H1 (cell line): ENCODE measurements at regions not wholly inside any gene's neighbourhood (a gene's known extent, or its start where the extent isn't known, plus 50 kb on each side); places are given as distances from the start of the nearest gene placed in this dataset.

Experiments
- CTCF ChIA-PET: fragments of 300-600 bp; sonication (Branson Sonifier 250); formaldehyde crosslinking; loops from one replicate; lab custom pipeline; 2021; ENCODE audit not compliant: partially characterized antibody; lab: Charles Lee
- POLR2A ChIA-PET: fragments of 300-600 bp; sonication (Branson Sonifier 250); formaldehyde crosslinking; loops from one replicate; lab custom pipeline; 2021; ENCODE audit warnings: inconsistent platforms; ENCODE audit not compliant: partially characterized antibody; lab: Charles Lee
- DNase-seq, 2 experiments: peaks; one replicate each; pipeline versions ENCODE4 v3.0.0 to v3.0.0-alpha.2; 2010 to 2022; ENCODE audit warnings: low spot score in 2 of 2, low read depth in 1 of 2, mixed read lengths in 1 of 2
- FAIRE-seq: peaks from 2 replicates; lab custom pipeline; 2011; peaks lifted over from hg19 to GRCh38; lab: Jason Lieb, UNC
- H2AFZ ChIP-seq: 2 replicates; pipeline ENCODE4 v1.8.1; 2012; ENCODE audit warnings: low read length, inconsistent platforms
- H2AK5ac ChIP-seq: 2 replicates; pipeline ENCODE4 v1.6.1; 2013; ENCODE audit warnings: low read depth, low read length
- H2BK120ac ChIP-seq: replicated peaks from 2 replicates; pipeline ENCODE3; 2013; ENCODE audit warnings: low read depth, low read length, inconsistent platforms
- H2BK12ac ChIP-seq: 2 replicates; pipeline ENCODE4 v1.6.1; 2013; ENCODE audit warnings: low read depth, low read length
- H2BK15ac ChIP-seq: 2 replicates; pipeline ENCODE4 v1.6.1; 2013; ENCODE audit warnings: low read length
- H2BK20ac ChIP-seq: 2 replicates; pipeline ENCODE4 v1.6.1; 2013; ENCODE audit warnings: low read length
- H2BK5ac ChIP-seq: 2 replicates; pipeline ENCODE4 v1.6.1; 2013; ENCODE audit warnings: low read depth, low read length
- H3K14ac ChIP-seq: 2 replicates; pipeline ENCODE4 v1.6.1; 2013; ENCODE audit warnings: inconsistent platforms; ENCODE audit not compliant: insufficient read length
- H3K18ac ChIP-seq: 2 replicates; pipeline ENCODE4 v1.6.1; 2013; ENCODE audit warnings: low read length; ENCODE audit errors: extremely low read depth
- H3K23ac ChIP-seq: 2 replicates; pipeline ENCODE4 v1.6.1; 2013; ENCODE audit warnings: inconsistent platforms; ENCODE audit not compliant: insufficient read length
- H3K23me2 ChIP-seq: 2 replicates; pipeline ENCODE4 v1.6.1; 2013; ENCODE audit warnings: low read depth, low read length
- H3K27ac ChIP-seq: 2 replicates; pipeline ENCODE4 v1.6.1; 2011; ENCODE audit warnings: low read depth, low read length, inconsistent platforms
- H3K27me3 ChIP-seq, 4 experiments: replicated peaks in 1 of 4; 1 replicate in 1 of 4; 2 replicates in 3 of 4; pipeline versions ENCODE4 v1.6.1 to v1.8.1; 2011 to 2013; ENCODE audit warnings: low read length in 3 of 4, mild to moderate bottlenecking in 3 of 4, inconsistent platforms in 2 of 4, mixed read lengths in 2 of 4, moderate library complexity in 1 of 4; ENCODE audit not compliant: control insufficient read depth in 3 of 4, insufficient read depth in 3 of 4; ENCODE audit errors: extremely low read depth in 1 of 4
- H3K36me3 ChIP-seq, 4 experiments: 2 replicates each; pipeline versions ENCODE4 v1.6.1 to v1.8.1; 2011 to 2013; ENCODE audit warnings: mild to moderate bottlenecking in 4 of 4, low read length in 3 of 4, moderate library complexity in 2 of 4, control low read depth in 1 of 4, inconsistent platforms in 1 of 4; ENCODE audit not compliant: insufficient read depth in 4 of 4, control insufficient read depth in 2 of 4
- H3K4ac ChIP-seq: replicated peaks from 2 replicates; pipeline ENCODE3; 2013; ENCODE audit warnings: low read length, low read depth, mixed read lengths, inconsistent platforms; ENCODE audit not compliant: insufficient read length
- H3K4me1 ChIP-seq, 4 experiments: replicated peaks in 1 of 4; 1 replicate in 1 of 4; 2 replicates in 3 of 4; pipeline versions ENCODE4 v1.6.1 to v1.8.1; 2011 to 2013; ENCODE audit warnings: low read length in 3 of 4, inconsistent platforms in 2 of 4, mixed read lengths in 1 of 4; ENCODE audit not compliant: insufficient read depth in 4 of 4, control insufficient read depth in 3 of 4
- H3K4me2 ChIP-seq, 2 experiments: 2 replicates each; pipeline versions ENCODE4 v1.6.1 to v1.8.1; 2011 to 2013; ENCODE audit warnings: low read depth in 2 of 2, low read length in 2 of 2, control low read depth in 1 of 2, inconsistent platforms in 1 of 2, mild to moderate bottlenecking in 1 of 2; ENCODE audit not compliant: insufficient read depth in 1 of 2
- H3K4me3 ChIP-seq, 4 experiments: fragments of 200-600, 300-600 bp in 1 of 4; sonication (generic), shearing (Covaris generic), sonication (Bioruptor Twin) in 1 of 4; 2 replicates each; pipeline versions ENCODE4 v1.5.1 to v1.8.1; 2011 to 2016; ENCODE audit warnings: low read length in 4 of 4, low read depth in 3 of 4, control low read depth in 2 of 4, inconsistent platforms in 2 of 4, mild to moderate bottlenecking in 2 of 4, mixed read lengths in 1 of 4, moderate library complexity in 1 of 4; ENCODE audit not compliant: insufficient read depth in 2 of 4; ENCODE audit errors: extremely low read depth in 1 of 4
- H3K56ac ChIP-seq: replicated peaks from 2 replicates; pipeline ENCODE3; 2013; ENCODE audit warnings: low read depth, mild to moderate bottlenecking, mixed read lengths, low read length, inconsistent platforms; ENCODE audit not compliant: insufficient read length
- H3K79me1 ChIP-seq: 2 replicates; pipeline ENCODE4 v1.6.1; 2013; ENCODE audit warnings: low read depth, low read length, control low read depth
- H3K79me2 ChIP-seq, 2 experiments: 2 replicates each; pipeline versions ENCODE4 v1.6.1 to v1.8.1; 2012 to 2013; ENCODE audit warnings: low read length in 2 of 2, mild to moderate bottlenecking in 2 of 2, inconsistent platforms in 1 of 2; ENCODE audit not compliant: insufficient read depth in 2 of 2, control insufficient read depth in 1 of 2
- H3K9ac ChIP-seq, 4 experiments: replicated peaks in 1 of 4; 1 replicate in 1 of 4; 2 replicates in 3 of 4; pipeline versions ENCODE4 v1.6.1 to v1.8.1; 2011 to 2013; ENCODE audit warnings: low read depth in 3 of 4, low read length in 3 of 4, control low read depth in 2 of 4, mild to moderate bottlenecking in 2 of 4, moderate library complexity in 2 of 4, inconsistent platforms in 1 of 4; ENCODE audit errors: extremely low read depth in 1 of 4
- H3K9me3 ChIP-seq, 2 experiments: 2 replicates each; pipeline versions ENCODE4 v1.6.1 to v1.8.1; 2012 to 2013; ENCODE audit warnings: mild to moderate bottlenecking in 2 of 2, moderate library complexity in 2 of 2, control low read depth in 1 of 2, inconsistent platforms in 1 of 2, low read depth in 1 of 2, low read length in 1 of 2, mixed read lengths in 1 of 2; ENCODE audit not compliant: insufficient read depth in 2 of 2
- H4K20me1 ChIP-seq, 2 experiments: replicated peaks in 1 of 2; 2 replicates each; pipeline versions ENCODE3 to v1.8.1; 2011 to 2013; ENCODE audit warnings: inconsistent platforms in 2 of 2, low read length in 2 of 2, mild to moderate bottlenecking in 1 of 2; ENCODE audit not compliant: insufficient read depth in 2 of 2, control insufficient read depth in 1 of 2
- H4K5ac ChIP-seq: 2 replicates; pipeline ENCODE4 v1.6.1; 2013; ENCODE audit warnings: low read length, low read depth, mixed read lengths, inconsistent platforms; ENCODE audit not compliant: insufficient read length
- H4K8ac ChIP-seq: 2 replicates; pipeline ENCODE4 v1.8.0; 2013; ENCODE audit warnings: mild to moderate bottlenecking, moderate library complexity, low read length, inconsistent platforms; ENCODE audit not compliant: insufficient read depth; ENCODE audit errors: extremely low read depth
- H4K91ac ChIP-seq: replicated peaks from 2 replicates; pipeline ENCODE3; 2013; ENCODE audit warnings: low read length, mixed read lengths, inconsistent platforms; ENCODE audit not compliant: insufficient read length
- BACH1 ChIP-seq: IDR thresholded peaks from 2 replicates; pipeline ENCODE4 v1.6.1; 2012; ENCODE audit warnings: low read length, improper control_type of control experiment
- CBX8 ChIP-seq: fragments of 300-800, 300-1000 bp; sonication (generic); IDR thresholded peaks from 2 replicates; pipeline ENCODE4 v1.7.1; 2016; ENCODE audit warnings: low read depth, low read length, borderline replicate concordance
- CHD1 ChIP-seq: IDR thresholded peaks from 2 replicates; pipeline ENCODE4 v1.6.1; 2012; ENCODE audit warnings: low read depth, low read length, improper control_type of control experiment
- EP300 ChIP-seq, 2 experiments: IDR thresholded peaks; 1 replicate in 1 of 2; 2 replicates in 1 of 2; pipeline ENCODE4 v1.6.1; 2011 to 2012; ENCODE audit warnings: low read depth in 2 of 2, low read length in 2 of 2, mild to moderate bottlenecking in 2 of 2, borderline replicate concordance in 1 of 2, inconsistent platforms in 1 of 2, moderate library complexity in 1 of 2
- FOSL1 ChIP-seq: IDR thresholded peaks from 2 replicates; pipeline ENCODE4 v1.6.1; 2011; ENCODE audit warnings: mild to moderate bottlenecking, low read depth, low read length, moderate library complexity; ENCODE audit not compliant: insufficient read depth
- KDM5A ChIP-seq: fragments of 200-600 bp; IDR thresholded peaks from 2 replicates; pipeline ENCODE4 v1.7.1; 2012; ENCODE audit warnings: mild to moderate bottlenecking, low read length, inconsistent platforms, mixed read lengths
- PHF8 ChIP-seq: fragments of 200-600 bp; sonication (generic); conservative IDR thresholded peaks from 2 replicates; pipeline ENCODE4 v1.7.1; 2012; ENCODE audit warnings: low read depth, mild to moderate bottlenecking, inconsistent platforms, low read length, moderate library complexity
- POLR2AphosphoS5 ChIP-seq: IDR thresholded peaks from 2 replicates; pipeline ENCODE4 v1.6.1; 2011; ENCODE audit warnings: low read depth, low read length
- RAD21 ChIP-seq, 2 experiments: IDR thresholded peaks in 1 of 2; conservative IDR thresholded peaks in 1 of 2; 2 replicates each; pipeline ENCODE4 v1.6.1; 2011; ENCODE audit warnings: low read depth in 2 of 2, low read length in 2 of 2, improper control_type of control experiment in 1 of 2, inconsistent platforms in 1 of 2, mild to moderate bottlenecking in 1 of 2, moderate library complexity in 1 of 2
- RNF2 ChIP-seq: fragments of 200-900, 300-1000 bp; sonication (generic); IDR thresholded peaks from 2 replicates; pipeline ENCODE4 v1.7.1; 2016; ENCODE audit warnings: borderline replicate concordance, low read depth, mild to moderate bottlenecking, antibody characterized with exemption, low read length; ENCODE audit not compliant: poor library complexity, severe bottlenecking; ENCODE audit errors: missing control alignments
- SP1 ChIP-seq: IDR thresholded peaks from 2 replicates; pipeline ENCODE4 v1.6.1; 2011; ENCODE audit warnings: low read depth, low read length
- SRF ChIP-seq: IDR thresholded peaks from 2 replicates; pipeline ENCODE4 v1.6.1; 2011; ENCODE audit warnings: mild to moderate bottlenecking, low read depth, low read length, moderate library complexity
- TAF1 ChIP-seq: IDR thresholded peaks from 2 replicates; pipeline ENCODE4 v1.6.1; 2011; ENCODE audit warnings: mild to moderate bottlenecking, low read depth, low read length
- TBP ChIP-seq: IDR thresholded peaks from 2 replicates; pipeline ENCODE4 v1.6.1; 2011; ENCODE audit warnings: low read depth, low read length, improper control_type of control experiment
- ZNF274 ChIP-seq: IDR thresholded peaks from 2 replicates; pipeline ENCODE4 v1.7.0; 2012; ENCODE audit warnings: low read length, borderline replicate concordance; ENCODE audit errors: extremely low read depth
- WGBS, 2 experiments: shearing (Covaris generic) in 1 of 2; methylation state at CpG; one replicate each; pipeline versions ENCODE4 v1.1.6 to v1.1.7; 2013 to 2015; ENCODE audit warnings: low lambda C conversion rate in 2 of 2, mixed read lengths in 2 of 2, inconsistent platforms in 1 of 2, low coverage in 1 of 2, missing lambda C conversion rate in 1 of 2; ENCODE audit not compliant: insufficient replicate concordance in 2 of 2, insufficient coverage in 1 of 2, insufficient read length in 1 of 2; ENCODE audit errors: extremely low coverage in 1 of 2, missing lambda C conversion rate in 1 of 2; 5-methylcytosine and 5-hydroxymethylcytosine counted together

DNA sequence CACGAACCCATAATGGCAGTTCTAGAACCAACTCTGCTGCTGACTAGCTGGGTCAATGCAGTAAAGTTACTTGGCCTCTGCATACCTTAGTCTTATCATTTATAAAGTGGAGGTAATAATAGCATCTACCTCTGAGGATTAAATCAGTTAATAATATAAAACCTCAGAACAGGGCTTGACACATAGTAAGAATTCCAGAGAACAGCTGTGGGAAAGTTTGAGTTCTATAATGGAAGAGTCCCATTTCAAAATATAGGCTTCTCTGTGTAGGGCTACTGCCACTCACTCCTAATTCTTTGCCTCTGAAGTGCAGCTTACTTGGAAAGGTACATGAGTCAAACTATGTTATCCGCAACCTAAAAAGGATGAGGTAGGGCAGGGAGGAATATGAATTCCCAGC lies 269.2 kb upstream of the PRKD1 start:
- Histone ChIP-seq H2AK5ac (no peak overlapping the region), H4K5ac (no peak overlapping the region), H3K23ac (no peak overlapping the region), H3K4ac (no peak overlapping the region), H3K27me3 (no peaks in the 10 kb centered on the region), H3K4me3 (no peak overlapping the region), H3K79me1 (no peaks in the 10 kb centered on the region), H2BK20ac (no peak overlapping the region), H4K20me1 (no peaks in the 10 kb centered on the region), H3K4me1 (no peaks in the 10 kb centered on the region; a peak in 1 of 7 replicates), H3K79me2 (no peaks in the 10 kb centered on the region), H2BK5ac (no peak overlapping the region), H2BK120ac (no peak overlapping the region), H3K9me3 (no peaks in the 10 kb centered on the region), H2BK12ac (no peak overlapping the region), H2BK15ac (no peak overlapping the region), H3K56ac (no peak overlapping the region), H3K23me2 (no peaks in the 10 kb centered on the region), H3K27ac (no peak overlapping the region), H3K9ac (no peak overlapping the region), H4K8ac (no peak overlapping the region), H4K91ac (no peak overlapping the region), H3K18ac (no peak overlapping the region), H3K14ac (no peak overlapping the region), H2AFZ (no peak overlapping the region), H3K36me3 (no peaks in the 10 kb centered on the region), H3K4me2 (no peak overlapping the region)
- FAIRE-seq (no peak), DNase-seq (no peak)
- TF ChIP-seq BACH1 (no peak), SP1 (no peak), TBP (no peak), CHD1 (no peak), RAD21 (IDR thresholded peaks at IDR 0.05 in 1 of 2, conservative IDR thresholded peaks at IDR 0.05 in 1 of 2; ENCODE audit: low read depth in 2 of 2, low read length in 2 of 2) (no peak), FOSL1 (no peak), RNF2 (no peak), EP300 (IDR thresholded peaks at IDR 0.05; ENCODE audit: borderline replicate concordance in 1 of 2, low read depth in 2 of 2, low read length in 2 of 2) (no peak), ZNF274 (no peak), TAF1 (no peak), SRF (no peak), CBX8 (no peak), PHF8 (no peak), POLR2AphosphoS5 (no peak), KDM5A (no peak)
- 98% methylated on average over 2 of the region's 2 CpGs; no CpG with 5 or more reads in 1 of the 2 experiments for WGBS, 2 experiments
- POLR2A ChIA-PET: no interaction called here
- CTCF ChIA-PET: interaction anchor here (0.8 to 1.6 kb wide), 3 partner anchors 11 to 88 kb away, joined by 3 to 4 read pairs (median 4); no protein-coding TSS in a partner anchor
